HL-60 (cell line): ENCODE measurements at regions not wholly inside any gene's neighbourhood (a gene's known extent, or its start where the extent isn't known, plus 50 kb on each side); places are given as distances from the start of the nearest gene placed in this dataset.

Experiments
- CTCF ChIP-seq: IDR thresholded peaks from one replicate; pipeline ENCODE4 v1.5.1; 2011; ENCODE audit warnings: low read length, control low read depth, inconsistent platforms; ENCODE audit not compliant: insufficient read depth
- GABPA ChIP-seq: IDR thresholded peaks from 2 replicates; pipeline ENCODE4 v1.6.1; 2012; ENCODE audit warnings: low read depth
- POLR2AphosphoS5 ChIP-seq: IDR thresholded peaks from 2 replicates; pipeline ENCODE4 v1.6.1; 2012; ENCODE audit warnings: low read depth

GRCh38 chr20:7031222-7031621, 263.7 kb downstream of the BMP2 start:
- TF ChIP-seq CTCF, result peak; percentile 4
- TF ChIP-seq POLR2AphosphoS5, result no peak
- TF ChIP-seq GABPA, result no peak
